DND-41 (cell line): ENCODE measurements at regions not wholly inside any gene's neighbourhood (a gene's known extent, or its start where the extent isn't known, plus 50 kb on each side); places are given as distances from the start of the nearest gene placed in this dataset.

ENCODE experiments used
- EZH2 ChIP-seq: IDR thresholded peaks from 3 replicates; pipeline ENCODE4 v1.6.1; 2012; ENCODE audit warnings: borderline replicate concordance, low read depth, mild to moderate bottlenecking, moderate library complexity, low read length, inconsistent platforms; ENCODE audit not compliant: severe bottlenecking
- TF ChIP-seq, protein P1 (sequence below): IDR thresholded peaks from 2 replicates; pipeline ENCODE4 v1.5.1; 2012; ENCODE audit warnings: borderline replicate concordance, low read length, moderate library complexity, mild to moderate bottlenecking; ENCODE audit not compliant: poor library complexity, severe bottlenecking; ENCODE audit errors: extremely low read depth

GRCh38 chr12:116426391-116427136, 132.6 kb upstream of the MAP1LC3B2 start:
- TF ChIP-seq, protein P1, sequence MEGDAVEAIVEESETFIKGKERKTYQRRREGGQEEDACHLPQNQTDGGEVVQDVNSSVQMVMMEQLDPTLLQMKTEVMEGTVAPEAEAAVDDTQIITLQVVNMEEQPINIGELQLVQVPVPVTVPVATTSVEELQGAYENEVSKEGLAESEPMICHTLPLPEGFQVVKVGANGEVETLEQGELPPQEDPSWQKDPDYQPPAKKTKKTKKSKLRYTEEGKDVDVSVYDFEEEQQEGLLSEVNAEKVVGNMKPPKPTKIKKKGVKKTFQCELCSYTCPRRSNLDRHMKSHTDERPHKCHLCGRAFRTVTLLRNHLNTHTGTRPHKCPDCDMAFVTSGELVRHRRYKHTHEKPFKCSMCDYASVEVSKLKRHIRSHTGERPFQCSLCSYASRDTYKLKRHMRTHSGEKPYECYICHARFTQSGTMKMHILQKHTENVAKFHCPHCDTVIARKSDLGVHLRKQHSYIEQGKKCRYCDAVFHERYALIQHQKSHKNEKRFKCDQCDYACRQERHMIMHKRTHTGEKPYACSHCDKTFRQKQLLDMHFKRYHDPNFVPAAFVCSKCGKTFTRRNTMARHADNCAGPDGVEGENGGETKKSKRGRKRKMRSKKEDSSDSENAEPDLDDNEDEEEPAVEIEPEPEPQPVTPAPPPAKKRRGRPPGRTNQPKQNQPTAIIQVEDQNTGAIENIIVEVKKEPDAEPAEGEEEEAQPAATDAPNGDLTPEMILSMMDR, result no peak
- TF ChIP-seq EZH2, result no peak
